NCI-H82 (cell line): ENCODE measurements at regions not wholly inside any gene's neighbourhood (a gene's known extent, or its start where the extent isn't known, plus 50 kb on each side); places are given as distances from the start of the nearest gene placed in this dataset.
A peak's percentile ranks its signal among the peaks of the same experiment; 100 is the strongest.
"Not testable (repeated sequence)": the region's sequence is repeated elsewhere in the genome, so short reads cannot be mapped to it uniquely, and the experiment has no call there.

Experiments
- DNase-seq: peaks from one replicate; lab custom pipeline; 2025; lab: John Stamatoyannopoulos, UW

GRCh38 chr6:21334651-21335050, 258.9 kb upstream of the SOX4 start:
- DNase-seq = no peak

- no peak for DNase-seq
Measured at GRCh38 chr6:21335591-21335990, 258.0 kb upstream of the SOX4 start.

- no peak for DNase-seq
Measured at GRCh38 chr6:21337263-21337662, 256.3 kb upstream of the SOX4 start.

GRCh38 chr6:21340573-21340972, 253.0 kb upstream of the SOX4 start:
- no peak for DNase-seq

- no peak for DNase-seq
Measured at GRCh38 chr6:21341910-21342309, 251.6 kb upstream of the SOX4 start.

GRCh38 chr6:21342501-21342900, 251.1 kb upstream of the SOX4 start:
- DNase-seq = no peak

GRCh38 chr6:21345704-21346103, 247.8 kb upstream of the SOX4 start:
- DNase-seq = not testable (repeated sequence)

GRCh38 chr6:21348146-21348503, 245.4 kb upstream of the SOX4 start:
- no peak for DNase-seq

- no peak for DNase-seq
Measured at GRCh38 chr6:21348504-21349195, 244.9 kb upstream of the SOX4 start.

- DNase-seq = no peak
Measured at GRCh38 chr6:21349834-21350233, 243.7 kb upstream of the SOX4 start.

GRCh38 chr6:21350926-21351325, 242.6 kb upstream of the SOX4 start:
- DNase-seq = no peak

- DNase-seq = no peak
Measured at GRCh38 chr6:21352131-21352530, 241.4 kb upstream of the SOX4 start.

GRCh38 chr6:21354805-21355238, 238.7 kb upstream of the SOX4 start:
- DNase-seq = no peak

- no peak for DNase-seq
Measured at GRCh38 chr6:21355638-21356037, 237.9 kb upstream of the SOX4 start.

GRCh38 chr6:21357262-21357661, 236.3 kb upstream of the SOX4 start:
- DNase-seq = no peak

- DNase-seq = no peak
Measured at GRCh38 chr6:21359926-21360325, 233.6 kb upstream of the SOX4 start.

GRCh38 chr6:21360336-21360735, 233.2 kb upstream of the SOX4 start:
- DNase-seq = no peak

- no peak for DNase-seq
Measured at GRCh38 chr6:21367148-21367547, 226.4 kb upstream of the SOX4 start.

- no peak for DNase-seq
Measured at GRCh38 chr6:21367649-21368154, 225.8 kb upstream of the SOX4 start.

GRCh38 chr6:21371061-21371460, 222.5 kb upstream of the SOX4 start:
- no peak for DNase-seq

- DNase-seq = no peak
Measured at GRCh38 chr6:21371676-21372171, 221.8 kb upstream of the SOX4 start.

- peak; percentile 86 for DNase-seq
Measured at GRCh38 chr6:21375151-21376116, 218.1 kb upstream of the SOX4 start.

- no peak for DNase-seq
Measured at GRCh38 chr6:21377356-21377755, 216.2 kb upstream of the SOX4 start.
